Fibroblast of skin of left biceps (primary cell): ENCODE measurements at regions not wholly inside any gene's neighbourhood (a gene's known extent, or its start where the extent isn't known, plus 50 kb on each side); places are given as distances from the start of the nearest gene placed in this dataset.

ENCODE experiments used
- DNase-seq, 2 experiments: peaks; one replicate each; pipeline ENCODE4 v3.0.0-alpha.2; 2013; ENCODE audit warnings: low read depth in 2 of 2

GRCh38 chr5:98432378-98432777, 341.1 kb upstream of the RGMB start:
- no peak for DNase-seq

- DNase-seq = no peak
Measured at GRCh38 chr5:98433022-98433421, 340.4 kb upstream of the RGMB start.

GRCh38 chr5:98433673-98434072, 339.8 kb upstream of the RGMB start:
- no peak for DNase-seq

- no peak for DNase-seq
Measured at GRCh38 chr5:98436667-98437066, 336.8 kb upstream of the RGMB start.

GRCh38 chr5:98442448-98442847, 331.0 kb upstream of the RGMB start:
- no peak for DNase-seq

- no peak for DNase-seq
Measured at GRCh38 chr5:98443881-98444280, 329.6 kb upstream of the RGMB start.

GRCh38 chr5:98453296-98453695, 320.2 kb upstream of the RGMB start:
- DNase-seq = no peak

GRCh38 chr5:98454407-98454806, 319.1 kb upstream of the RGMB start:
- no peak for DNase-seq

GRCh38 chr5:98454904-98455303, 318.6 kb upstream of the RGMB start:
- DNase-seq = peak; percentile 89

GRCh38 chr5:98455665-98456064, 317.8 kb upstream of the RGMB start:
- DNase-seq = peak in 1 of 2 experiments; percentile 52

- DNase-seq = peak; percentile 77 to 78
Measured at GRCh38 chr5:98458004-98458403, 315.5 kb upstream of the RGMB start.

GRCh38 chr5:98458726-98459125, 314.7 kb upstream of the RGMB start:
- DNase-seq = no peak

GRCh38 chr5:98460536-98460935, 312.9 kb upstream of the RGMB start:
- DNase-seq = no peak

- no peak for DNase-seq
Measured at GRCh38 chr5:98461485-98461884, 312.0 kb upstream of the RGMB start.

- no peak for DNase-seq
Measured at GRCh38 chr5:98463222-98463621, 310.2 kb upstream of the RGMB start.

GRCh38 chr5:98463676-98464075, 309.8 kb upstream of the RGMB start:
- no peak for DNase-seq

- no peak for DNase-seq
Measured at GRCh38 chr5:98464737-98465330, 308.6 kb upstream of the RGMB start.

- peak; percentile 77 to 82 for DNase-seq
Measured at GRCh38 chr5:98468188-98468869, 305.1 kb upstream of the RGMB start.

- no peak for DNase-seq
Measured at GRCh38 chr5:98470747-98471146, 302.7 kb upstream of the RGMB start.

- DNase-seq = no peak
Measured at GRCh38 chr5:98471458-98471857, 302.0 kb upstream of the RGMB start.

GRCh38 chr5:98474216-98474615, 299.2 kb upstream of the RGMB start:
- DNase-seq = no peak

GRCh38 chr5:98474782-98475181, 298.7 kb upstream of the RGMB start:
- no peak for DNase-seq
